TTC549 (cell line): ENCODE measurements at regions not wholly inside any gene's neighbourhood (a gene's known extent, or its start where the extent isn't known, plus 50 kb on each side); places are given as distances from the start of the nearest gene placed in this dataset.

Experiments used
- FAIRE-seq: peaks from 2 replicates; lab custom pipeline; 2012; peaks lifted over from hg19 to GRCh38; lab: Jason Lieb, UNC

GRCh38 chr5:54645882-54646355, 128.4 kb downstream of the SNX18 start:
- FAIRE-seq, result no peak

DNA sequence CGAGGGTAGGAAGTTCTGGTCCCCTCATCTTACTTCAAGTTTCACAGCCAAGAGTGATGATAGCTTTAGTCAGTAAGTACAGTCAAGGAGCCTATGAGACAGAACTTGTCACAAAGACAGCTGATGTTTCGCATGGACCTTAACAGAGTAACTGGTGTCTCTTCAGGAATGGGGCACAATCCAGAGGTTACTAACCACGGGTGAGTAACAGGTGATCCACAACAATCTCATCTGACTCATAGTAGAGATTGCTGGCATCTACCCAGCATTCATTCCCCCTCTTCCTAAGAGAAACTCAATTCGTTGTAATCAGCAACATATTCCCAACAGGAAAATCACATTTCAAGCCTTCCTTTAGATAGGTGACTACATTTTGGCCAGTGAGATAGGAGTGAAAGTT, 126.7 kb downstream of the SNX18 start:
- FAIRE-seq, result no peak

DNA sequence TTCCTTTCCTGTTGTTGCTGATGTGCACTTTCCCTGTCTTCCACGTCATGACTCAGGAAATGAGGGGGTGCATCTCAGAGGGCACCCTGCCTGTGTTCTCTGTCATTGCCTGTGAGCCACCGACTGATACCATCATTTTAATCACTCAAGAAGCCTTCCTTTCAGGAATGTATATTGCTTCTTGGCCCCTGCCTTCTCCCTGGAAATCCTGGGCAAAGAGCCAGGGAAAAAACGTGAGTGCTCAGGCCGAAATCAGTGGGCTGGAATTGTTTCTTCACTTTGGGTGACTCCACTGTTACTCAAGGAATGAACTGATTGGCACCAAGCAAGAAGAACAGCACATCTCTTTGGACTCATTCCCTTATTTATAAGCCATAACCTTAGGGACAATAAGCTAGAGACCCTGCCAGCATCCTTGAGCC, 126.1 kb downstream of the SNX18 start:
- FAIRE-seq, result no peak

- FAIRE-seq, result no peak
Measured at GRCh38 chr5:54639621-54640020, 122.1 kb downstream of the SNX18 start.

GRCh38 chr5:54638106-54638505, 120.5 kb downstream of the SNX18 start:
- no peak for FAIRE-seq

DNA sequence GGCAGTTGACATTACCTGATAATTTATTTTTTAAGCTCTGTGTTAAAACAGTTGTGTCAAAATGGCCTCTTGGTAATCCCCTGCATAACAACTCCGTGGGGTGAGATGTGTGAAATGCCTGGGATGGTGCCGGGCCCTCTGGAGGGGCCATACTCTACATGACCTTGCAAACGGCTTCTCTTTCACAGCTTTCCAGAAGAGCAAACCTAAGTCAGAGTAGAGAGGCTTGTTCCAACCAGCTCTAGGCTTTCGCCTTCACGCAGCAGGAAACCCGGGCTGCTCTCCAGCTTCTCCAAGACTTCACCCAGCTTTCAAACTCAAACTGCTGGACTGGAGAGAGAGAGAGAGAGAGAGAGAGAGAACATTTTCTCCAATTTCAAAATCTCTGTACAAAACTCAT, 120.1 kb downstream of the SNX18 start:
- no peak for FAIRE-seq

DNA sequence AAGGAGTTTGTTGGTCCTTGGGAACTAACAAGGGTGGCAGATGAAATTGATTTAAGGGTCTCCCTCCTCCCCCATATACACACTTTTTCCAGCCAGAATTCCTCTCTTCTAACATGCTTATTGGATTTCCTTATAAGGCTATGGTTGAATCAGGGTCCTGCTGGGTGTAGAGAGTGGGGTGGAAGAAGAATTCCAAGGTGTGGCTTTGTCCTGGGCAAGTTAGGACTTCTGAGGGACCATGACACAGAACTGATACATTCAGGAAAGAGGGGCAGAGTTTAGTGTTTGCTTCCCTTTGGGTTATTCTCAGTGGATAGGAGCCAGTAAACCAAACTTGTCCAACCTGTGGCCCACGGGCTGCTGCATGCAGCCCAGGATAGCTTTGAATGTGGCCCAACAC, 116.5 kb downstream of the SNX18 start:
- FAIRE-seq, result no peak

DNA sequence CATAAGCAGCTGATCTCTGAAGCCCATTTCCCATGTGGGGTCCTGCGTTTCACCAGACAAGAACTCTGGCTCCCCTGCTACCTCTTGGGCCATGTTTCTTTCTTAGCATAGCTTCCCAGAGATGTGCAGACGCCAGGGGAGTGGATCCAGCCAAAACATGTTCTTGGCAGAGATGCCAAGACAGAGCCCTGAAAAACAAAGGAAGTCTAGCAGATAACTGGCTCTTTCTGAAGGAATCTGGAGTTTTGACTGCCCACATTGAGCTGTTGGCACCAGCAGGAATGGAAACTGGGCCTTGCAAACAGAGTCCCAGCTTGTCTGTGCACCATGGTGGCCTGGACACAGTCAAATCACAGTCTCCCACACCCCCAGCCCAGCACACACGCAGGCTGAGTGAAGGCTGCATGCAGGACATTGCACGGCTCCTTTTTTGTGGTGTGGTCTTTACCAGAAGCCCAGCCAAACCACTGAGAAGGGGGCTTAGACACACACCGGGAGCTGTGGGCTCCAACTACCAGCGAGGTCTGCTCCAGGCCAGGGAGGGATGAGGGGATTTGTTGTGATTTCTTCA, 114.7 kb downstream of the SNX18 start:
- FAIRE-seq, result no peak

DNA sequence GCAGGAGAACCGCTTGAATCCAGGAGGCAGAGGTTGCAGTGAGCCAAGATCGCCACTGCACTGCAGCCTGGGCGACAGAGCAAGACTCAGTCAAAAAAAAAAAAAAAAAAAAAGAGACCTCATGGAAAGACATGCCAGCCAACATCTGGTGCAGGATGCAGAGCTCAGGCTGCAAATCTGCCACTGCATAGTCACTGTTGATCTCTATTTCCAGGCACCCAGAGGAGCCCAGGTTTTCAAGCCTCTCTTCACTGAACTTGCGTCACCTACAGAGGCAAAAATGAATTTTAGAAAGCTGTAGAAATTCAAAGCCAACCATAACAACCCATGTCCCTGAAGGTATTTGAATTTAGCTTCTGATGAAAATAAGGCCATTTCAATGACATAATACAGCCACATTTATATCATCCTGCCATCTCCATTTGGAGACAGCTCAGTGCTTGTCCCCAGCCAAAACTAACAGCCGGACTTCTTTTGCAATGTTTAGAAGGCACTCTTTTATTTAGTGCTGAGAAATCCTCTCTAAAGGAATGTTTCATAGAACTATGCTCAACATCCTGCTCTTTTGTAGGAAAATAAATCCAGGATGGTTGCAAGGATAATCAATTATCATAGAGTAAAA, 113.3 kb downstream of the SNX18 start:
- FAIRE-seq, result no peak

- FAIRE-seq, result no peak
Measured at GRCh38 chr5:54629115-54629514, 111.6 kb downstream of the SNX18 start.

DNA sequence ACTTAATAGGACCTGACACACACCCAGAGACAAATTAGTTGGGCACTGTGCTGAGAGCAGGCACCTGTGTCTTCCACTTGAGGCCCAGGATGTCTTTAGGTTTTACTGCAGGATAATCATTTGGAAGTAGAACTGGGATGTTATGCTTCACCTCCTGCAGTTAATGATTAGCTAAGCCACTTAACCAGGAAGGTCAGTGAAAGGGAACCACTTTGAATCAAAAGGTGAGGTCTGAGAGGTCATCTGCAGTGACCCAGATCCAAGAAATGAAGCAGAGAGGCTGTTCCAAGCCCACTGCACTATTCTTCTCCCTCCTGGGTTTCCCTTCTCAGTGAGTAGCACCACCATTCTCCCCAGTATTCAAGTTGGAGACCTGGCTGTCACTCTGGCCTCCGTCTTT, 110.5 kb downstream of the SNX18 start:
- no peak for FAIRE-seq

GRCh38 chr5:54626407-54626806, 108.8 kb downstream of the SNX18 start:
- FAIRE-seq, result no peak

DNA sequence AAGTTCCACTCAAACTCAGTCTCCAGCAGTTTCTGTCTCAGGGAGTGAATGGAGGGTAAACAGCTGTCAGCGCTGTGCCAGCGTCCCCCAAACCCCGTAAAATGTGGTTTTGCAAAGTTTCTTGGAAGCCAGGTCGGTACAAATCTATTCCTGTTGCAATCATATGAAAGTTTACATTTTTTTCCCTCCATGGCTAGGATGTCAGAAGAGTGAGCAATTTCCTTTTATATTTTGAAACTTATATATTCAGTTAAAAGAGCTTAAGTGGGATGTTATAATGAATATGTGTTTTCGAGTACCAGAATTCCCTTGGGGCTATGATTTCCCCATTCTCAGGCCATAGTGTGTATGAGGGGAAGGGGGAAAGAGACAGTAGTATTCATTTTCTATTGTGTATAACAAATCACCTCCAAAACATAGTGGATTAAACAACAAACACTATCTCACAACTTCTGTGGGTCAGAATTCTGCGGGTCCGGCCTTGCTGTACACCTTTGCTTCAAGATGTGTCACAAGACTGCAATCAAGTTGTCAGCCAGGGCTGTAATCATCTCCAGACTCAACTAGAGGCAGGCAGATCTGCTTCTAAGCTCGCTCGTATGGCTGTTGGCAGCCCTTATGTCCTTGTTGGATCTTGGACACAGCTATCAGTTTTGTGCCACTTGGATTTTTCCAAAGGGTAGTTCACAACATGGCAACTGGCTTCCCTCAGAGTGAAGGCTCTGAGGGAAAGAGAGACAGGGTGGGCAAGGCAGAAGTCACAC, 107.4 kb downstream of the SNX18 start:
- FAIRE-seq, result no peak

DNA sequence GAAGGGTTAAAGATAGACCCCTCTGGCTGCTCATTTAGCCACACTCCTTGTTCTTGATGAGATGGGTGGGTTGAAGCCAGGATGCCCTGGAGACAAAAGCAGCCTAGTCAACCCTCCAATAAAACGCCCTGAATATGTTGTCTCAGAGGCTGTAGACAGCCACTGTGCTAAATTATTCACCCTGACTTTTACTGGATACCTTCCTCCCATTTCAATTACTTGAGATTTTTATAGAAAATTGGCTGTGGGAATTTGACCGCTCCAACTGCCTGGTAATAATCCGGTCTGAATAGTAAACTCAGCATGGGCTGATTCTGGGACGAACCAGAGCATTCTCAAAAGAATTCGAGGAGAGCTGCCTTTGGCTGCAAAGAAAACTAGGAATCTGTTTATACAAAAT, 104.2 kb downstream of the SNX18 start:
- FAIRE-seq, result no peak

DNA sequence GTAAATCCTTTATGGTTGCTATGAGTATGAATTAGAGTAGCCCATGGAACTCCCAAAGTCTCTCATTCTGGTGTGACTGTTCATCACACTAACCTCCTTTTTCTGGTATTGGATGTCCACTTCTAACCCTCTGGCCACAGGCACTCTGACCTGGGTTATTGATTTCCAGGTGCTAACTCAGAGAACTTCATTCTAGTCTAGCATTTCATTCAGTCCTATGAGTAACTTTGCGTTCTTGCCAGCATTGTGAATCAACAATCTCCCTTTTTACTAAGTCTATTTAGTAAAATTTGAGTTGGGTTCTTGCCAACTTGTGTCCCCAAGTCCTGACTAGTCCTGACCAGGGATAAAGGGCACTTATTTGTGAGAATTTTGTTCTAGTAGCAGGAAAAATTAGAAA, 103.5 kb downstream of the SNX18 start:
- FAIRE-seq, result no peak

GRCh38 chr5:54620141-54620933, 102.8 kb downstream of the SNX18 start:
- no peak for FAIRE-seq

DNA sequence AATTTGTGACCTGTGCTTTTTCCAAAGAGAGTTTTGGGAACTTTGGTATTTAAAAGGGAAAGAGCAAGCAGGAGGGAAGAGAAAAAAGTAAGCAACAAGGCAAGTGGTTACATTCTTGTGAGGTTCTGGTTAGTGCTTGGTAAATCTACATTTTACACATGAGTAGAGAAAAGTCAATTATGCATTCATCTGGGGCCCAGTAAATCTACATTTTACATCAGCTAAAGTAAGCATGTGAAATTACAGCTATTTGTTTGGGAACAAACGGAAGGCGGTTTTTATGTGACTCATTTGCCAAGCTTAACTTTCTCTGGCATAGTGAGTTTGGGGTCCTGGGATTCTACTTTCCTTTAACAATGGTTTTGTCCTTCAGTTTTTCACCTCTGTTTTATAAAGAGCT, 102.2 kb downstream of the SNX18 start:
- FAIRE-seq, result no peak

DNA sequence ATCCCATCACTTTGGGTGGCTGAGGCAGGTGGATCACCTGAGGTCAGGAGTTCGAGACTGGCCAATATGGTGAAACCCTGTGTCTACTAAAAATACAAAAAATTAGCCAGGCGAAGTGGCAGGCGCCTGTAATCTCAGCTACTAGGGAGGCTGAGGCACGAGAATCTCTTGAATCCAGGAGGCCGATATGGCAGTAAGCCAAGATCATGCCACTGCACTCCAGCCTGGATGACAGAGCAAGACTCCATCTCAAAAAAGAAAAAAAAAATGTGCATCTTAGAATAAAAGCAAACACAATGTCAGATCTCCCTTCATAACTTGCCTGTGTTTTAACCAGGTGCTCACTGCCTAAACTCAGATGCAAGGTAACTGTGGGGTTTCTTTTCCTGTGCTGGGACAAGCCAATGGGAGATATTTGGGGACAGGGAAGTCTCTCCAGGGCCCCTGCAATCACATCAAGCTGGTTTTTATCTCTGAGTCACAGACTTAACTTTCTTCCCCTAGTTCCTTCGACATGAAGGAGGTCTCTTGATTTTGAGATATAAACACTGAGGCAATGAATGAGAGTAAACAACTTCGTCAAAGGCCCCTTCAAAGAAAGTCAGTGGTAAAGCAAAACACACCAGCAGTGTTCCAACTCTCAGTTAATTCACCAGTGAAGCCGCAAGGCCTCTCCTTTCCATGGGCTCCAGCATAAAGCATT, 99.1 kb downstream of the SNX18 start:
- no peak for FAIRE-seq

DNA sequence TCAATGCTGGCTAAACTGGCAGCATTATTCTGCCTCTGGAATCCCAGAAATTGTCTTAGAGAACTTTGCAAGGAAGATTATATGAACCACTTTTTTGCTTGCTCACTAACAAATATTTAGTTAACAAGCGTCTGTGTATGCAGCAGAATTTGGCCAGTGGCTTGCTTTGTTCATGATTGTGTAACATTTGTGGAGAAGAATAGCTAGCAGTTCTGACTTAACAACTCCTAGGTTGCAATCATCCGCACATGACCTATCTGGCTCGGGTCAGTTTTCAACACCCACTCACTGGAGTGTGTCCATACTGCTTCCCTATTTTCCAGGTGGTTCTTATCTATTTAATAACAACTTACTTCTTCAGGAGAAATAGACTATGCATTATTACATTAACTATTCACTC, 98.5 kb downstream of the SNX18 start:
- FAIRE-seq, result no peak

GRCh38 chr5:54615381-54615780, 97.8 kb downstream of the SNX18 start:
- FAIRE-seq, result no peak

DNA sequence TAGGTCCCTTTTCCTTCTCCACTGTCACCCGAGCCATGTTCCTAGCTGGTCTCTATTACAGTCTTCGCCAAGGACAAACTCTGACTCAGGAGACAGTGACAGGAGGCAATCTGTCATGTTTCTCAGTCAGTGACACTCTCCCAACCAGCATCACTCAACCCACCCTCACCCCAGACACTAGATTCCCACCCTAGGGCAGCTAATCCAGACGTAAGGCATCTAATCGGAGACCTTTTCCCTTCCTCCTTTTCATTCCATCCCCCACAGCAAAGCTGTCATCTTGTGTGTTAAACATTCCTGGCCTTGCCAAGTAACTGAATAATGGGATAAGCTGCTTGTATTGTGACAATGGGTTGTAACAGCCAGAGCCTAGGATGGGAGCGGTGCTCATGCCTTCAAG, 95.2 kb downstream of the SNX18 start:
- no peak for FAIRE-seq

DNA sequence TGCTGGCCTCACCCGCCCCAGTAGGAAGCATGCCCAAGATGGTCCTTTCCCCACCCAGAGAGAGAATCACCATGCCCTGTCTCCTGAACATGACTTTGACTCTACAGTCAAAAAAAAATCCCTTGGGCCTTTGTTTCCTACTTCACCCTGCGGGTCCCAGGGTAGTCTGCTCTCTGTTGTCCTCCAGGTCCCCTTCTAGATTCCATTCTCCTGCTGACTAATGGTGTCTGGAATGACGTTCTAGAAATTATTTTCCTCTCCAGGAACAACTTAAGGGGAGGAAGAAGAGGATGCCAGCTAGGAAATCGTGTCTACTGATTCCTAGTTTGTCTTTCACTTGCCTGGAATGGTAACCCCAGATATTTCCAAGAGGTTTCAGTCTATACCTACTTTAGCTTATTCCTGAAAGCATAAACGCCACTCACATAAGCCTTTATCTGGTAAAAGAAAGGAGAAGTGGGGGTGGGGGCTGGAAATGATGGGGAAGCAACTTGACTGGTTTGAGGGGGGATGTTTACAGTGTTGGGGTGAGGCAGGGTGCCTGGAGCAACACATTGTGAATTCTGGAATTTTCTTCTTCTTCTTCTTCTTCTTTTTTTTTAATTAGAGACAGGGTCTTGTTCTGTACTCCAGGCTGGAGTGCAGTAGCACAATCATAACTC, 93.9 kb downstream of the SNX18 start:
- no peak for FAIRE-seq
